Transverse colon (tissue), 4 donors: ENCODE measurements at regions not wholly inside any gene's neighbourhood (a gene's known extent, or its start where the extent isn't known, plus 50 kb on each side); places are given as distances from the start of the nearest gene placed in this dataset.

Experiments used
- CTCF ChIP-seq, 5 experiments: fragments of 200-600 bp in 3 of 5; fragments of 450-650 bp in 2 of 5; sonication (generic) in 3 of 5; IDR thresholded peaks; 1 replicate in 2 of 5; 2 replicates in 3 of 5; pipeline ENCODE4 v1.5.1; 2016 to 2017; ENCODE audit warnings: antibody characterized with exemption in 5 of 5, inconsistent platforms in 3 of 5, mild to moderate bottlenecking in 2 of 5, moderate library complexity in 1 of 5
- POLR2AphosphoS5 ChIP-seq, 3 donors: sonication (generic); formaldehyde crosslinking; IDR thresholded peaks; one replicate each; pipeline ENCODE4 v1.6.1; 2016; ENCODE audit warnings: antibody characterized with exemption in 3 of 3

GRCh38 chr13:109436841-109437240 lies 349.5 kb downstream of the IRS2 start:
- TF ChIP-seq CTCF (IDR thresholded peaks at IDR 0.05), result no peak
- no peak for TF ChIP-seq POLR2AphosphoS5 (IDR thresholded peaks at IDR 0.05)
